ENCODE measurements at regions not wholly inside any gene's neighbourhood (a gene's known extent, or its start where the extent isn't known, plus 50 kb on each side); places are given as distances from the start of the nearest gene placed in this dataset.
"Not testable (repeated sequence)": the region's sequence is repeated elsewhere in the genome, so short reads cannot be mapped to it uniquely, and the experiment has no call there.

- no peaks in the 10 kb centered on the region for H4K20me1 ChIP-seq (ENCODE audit: insufficient read depth, low read length)
- no peak overlapping the region for H3K4me2 ChIP-seq (ENCODE audit: low read length)
Measured at GRCh38 chr2:150325656-150326314, 161.7 kb downstream of the RND3 start.

GRCh38 chr2:150323071-150323470, 164.4 kb downstream of the RND3 start:
- H3K4me1 ChIP-seq (ENCODE audit: insufficient read depth, low read length, severe bottlenecking); H3K27me3 ChIP-seq (ENCODE audit: insufficient read depth, low read length); H3K79me2 ChIP-seq (ENCODE audit: insufficient read depth, low read length); H3K4me3 ChIP-seq (ENCODE audit: low read depth, low read length, poor library complexity, severe bottlenecking); H3K36me3 ChIP-seq (ENCODE audit: insufficient read depth, low read length); H3K9me3 ChIP-seq (ENCODE audit: low read length); H2AFZ ChIP-seq (ENCODE audit: low read length); H4K20me1 ChIP-seq (ENCODE audit: insufficient read depth, low read length); H3K9ac ChIP-seq (ENCODE audit: low read length); H3K27ac ChIP-seq (ENCODE audit: low read depth, low read length, poor library complexity, severe bottlenecking); H3K4me2 ChIP-seq (ENCODE audit: low read length); H3K9me2 ChIP-seq (ENCODE audit: low read depth, low read length); H3F3A ChIP-seq (ENCODE audit: insufficient read depth, low read length): not testable (repeated sequence)

More at GRCh38 chr2:150325656-150326314, 161.7 kb downstream of the RND3 start:
- Histone ChIP-seq H3K36me3 (ENCODE audit: insufficient read depth, low read length) (no peaks in the 10 kb centered on the region), H3K27ac (ENCODE audit: low read depth, low read length, poor library complexity, severe bottlenecking) (no peak overlapping the region), H3K4me1 (ENCODE audit: insufficient read depth, low read length, severe bottlenecking) (no peaks in the 10 kb centered on the region), H3K27me3 (ENCODE audit: insufficient read depth, low read length) (no peaks in the 10 kb centered on the region), H2AFZ (ENCODE audit: low read length) (no peak overlapping the region), H3F3A (ENCODE audit: insufficient read depth, low read length) (no peaks in the 10 kb centered on the region), H3K9me2 (ENCODE audit: low read depth, low read length) (no peaks in the 10 kb centered on the region), H3K9me3 (ENCODE audit: low read length) (no peaks in the 10 kb centered on the region), H3K4me3 (ENCODE audit: low read depth, low read length, poor library complexity, severe bottlenecking) (no peak overlapping the region), H3K79me2 (ENCODE audit: insufficient read depth, low read length) (no peaks in the 10 kb centered on the region), H3K9ac (ENCODE audit: low read length) (no peak overlapping the region)
- TF ChIP-seq EZH2 (IDR thresholded peaks at IDR 0.05; ENCODE audit: borderline replicate concordance, low read length) (no peak), CTCF (IDR thresholded peaks at IDR 0.05; ENCODE audit: low read length) (no peak)

- Histone ChIP-seq H3K4me2 (ENCODE audit: low read length) (no peak overlapping the region), H3K36me3 (ENCODE audit: insufficient read depth, low read length) (no peaks in the 10 kb centered on the region), H4K20me1 (ENCODE audit: insufficient read depth, low read length) (no peaks in the 10 kb centered on the region), H3K4me1 (ENCODE audit: insufficient read depth, low read length, severe bottlenecking) (no peaks in the 10 kb centered on the region), H3K9ac (ENCODE audit: low read length) (no peak overlapping the region), H2AFZ (ENCODE audit: low read length) (no peak overlapping the region), H3F3A (ENCODE audit: insufficient read depth, low read length) (no peaks in the 10 kb centered on the region), H3K79me2 (ENCODE audit: insufficient read depth, low read length) (no peaks in the 10 kb centered on the region), H3K9me2 (ENCODE audit: low read depth, low read length) (no peaks in the 10 kb centered on the region), H3K9me3 (ENCODE audit: low read length) (no peaks in the 10 kb centered on the region), H3K27me3 (ENCODE audit: insufficient read depth, low read length) (no peaks in the 10 kb centered on the region), H3K4me3 (ENCODE audit: low read depth, low read length, poor library complexity, severe bottlenecking) (no peak overlapping the region), H3K27ac (ENCODE audit: low read depth, low read length, poor library complexity, severe bottlenecking) (no peak overlapping the region)
- TF ChIP-seq EZH2 (IDR thresholded peaks at IDR 0.05; ENCODE audit: borderline replicate concordance, low read length) (no peak), CTCF (IDR thresholded peaks at IDR 0.05; ENCODE audit: low read length) (no peak)
Measured at GRCh38 chr2:150320608-150321007, 166.9 kb downstream of the RND3 start.
